C4-2B (cell line): ENCODE measurements at regions not wholly inside any gene's neighbourhood (a gene's known extent, or its start where the extent isn't known, plus 50 kb on each side); places are given as distances from the start of the nearest gene placed in this dataset.

Experiments
- ZFX ChIP-seq: fragments of 450-650 bp; IDR thresholded peaks from 2 replicates; pipeline ENCODE4 v1.6.1; 2017
- TF ChIP-seq, protein P1 (sequence below): fragments of 450-650 bp; conservative IDR thresholded peaks from 2 replicates; pipeline ENCODE4 v1.5.1; 2017; ENCODE audit warnings: mild to moderate bottlenecking

DNA sequence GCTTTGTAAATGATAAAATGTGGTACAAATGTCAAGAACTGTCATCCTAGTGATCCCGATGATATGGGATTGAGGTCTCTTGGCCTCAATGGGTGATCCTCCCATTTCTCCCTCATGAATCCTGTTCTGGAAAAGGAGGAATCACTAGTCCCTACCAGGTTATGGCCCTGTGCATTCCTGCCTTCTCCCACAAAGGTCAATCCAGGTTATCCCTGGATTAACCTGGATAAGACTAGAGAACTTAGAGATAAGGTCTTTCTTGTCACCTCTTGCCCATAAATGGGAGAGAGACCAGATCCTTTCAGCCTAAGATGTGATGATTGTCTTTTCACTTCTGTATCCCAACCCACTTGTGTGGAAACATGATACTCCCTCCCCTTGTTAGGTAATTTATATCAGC is 396.7 kb downstream of the BUD13 start:
- TF ChIP-seq, protein P1, sequence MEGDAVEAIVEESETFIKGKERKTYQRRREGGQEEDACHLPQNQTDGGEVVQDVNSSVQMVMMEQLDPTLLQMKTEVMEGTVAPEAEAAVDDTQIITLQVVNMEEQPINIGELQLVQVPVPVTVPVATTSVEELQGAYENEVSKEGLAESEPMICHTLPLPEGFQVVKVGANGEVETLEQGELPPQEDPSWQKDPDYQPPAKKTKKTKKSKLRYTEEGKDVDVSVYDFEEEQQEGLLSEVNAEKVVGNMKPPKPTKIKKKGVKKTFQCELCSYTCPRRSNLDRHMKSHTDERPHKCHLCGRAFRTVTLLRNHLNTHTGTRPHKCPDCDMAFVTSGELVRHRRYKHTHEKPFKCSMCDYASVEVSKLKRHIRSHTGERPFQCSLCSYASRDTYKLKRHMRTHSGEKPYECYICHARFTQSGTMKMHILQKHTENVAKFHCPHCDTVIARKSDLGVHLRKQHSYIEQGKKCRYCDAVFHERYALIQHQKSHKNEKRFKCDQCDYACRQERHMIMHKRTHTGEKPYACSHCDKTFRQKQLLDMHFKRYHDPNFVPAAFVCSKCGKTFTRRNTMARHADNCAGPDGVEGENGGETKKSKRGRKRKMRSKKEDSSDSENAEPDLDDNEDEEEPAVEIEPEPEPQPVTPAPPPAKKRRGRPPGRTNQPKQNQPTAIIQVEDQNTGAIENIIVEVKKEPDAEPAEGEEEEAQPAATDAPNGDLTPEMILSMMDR, result no peak
- no peak for TF ChIP-seq ZFX
